ENCODE measurements at regions not wholly inside any gene's neighbourhood (a gene's known extent, or its start where the extent isn't known, plus 50 kb on each side); places are given as distances from the start of the nearest gene placed in this dataset.
A peak's percentile ranks its signal among the peaks of the same experiment; 100 is the strongest.

DNA sequence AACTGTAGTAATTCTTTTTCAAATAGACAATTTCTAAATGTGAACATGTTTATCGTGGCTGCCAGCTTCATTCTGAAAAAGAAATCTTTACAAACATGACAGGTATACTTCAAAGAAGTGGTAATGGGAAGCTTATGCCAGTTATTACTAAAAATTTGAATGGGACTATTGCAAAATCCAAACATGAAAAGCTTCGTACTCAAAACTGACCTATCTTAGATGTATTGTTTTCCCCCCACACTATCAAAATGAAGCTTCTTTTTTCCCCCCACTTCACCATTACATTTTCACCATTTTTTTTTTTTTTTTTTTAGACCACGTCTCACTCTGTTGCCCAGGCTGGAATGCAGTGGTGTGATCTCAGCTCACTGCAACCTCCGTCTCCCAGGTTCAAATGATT, 50.4 kb upstream of the SERTAD2 start:
- no peak for DNase-seq (ENCODE audit: low read depth)

GRCh38 chr2:64704996-64705395, 51.3 kb upstream of the SERTAD2 start:
- no peak for DNase-seq (ENCODE audit: low read depth)

DNA sequence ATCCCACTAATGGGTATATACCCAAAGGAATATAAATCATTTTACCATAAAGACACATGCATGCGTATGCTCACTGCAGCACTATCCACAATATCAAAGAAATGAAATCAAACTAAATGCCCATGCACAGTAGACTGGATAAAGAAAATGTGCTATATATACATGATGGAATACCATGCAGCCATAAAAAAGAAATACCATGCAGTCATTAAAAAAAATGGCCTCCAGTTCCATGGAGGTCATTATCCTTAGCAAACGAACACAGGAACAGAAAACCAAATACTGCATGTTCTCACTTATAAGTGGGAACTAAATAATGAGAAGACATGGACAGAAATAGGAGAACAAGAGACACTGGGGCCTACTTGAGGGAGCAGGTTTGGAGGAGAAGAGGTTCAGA, 53.6 kb upstream of the SERTAD2 start:
- DNase-seq (ENCODE audit: low read depth), result no peak

GRCh38 chr2:64708829-64709228, 55.1 kb upstream of the SERTAD2 start:
- no peak for DNase-seq (ENCODE audit: low read depth)

DNA sequence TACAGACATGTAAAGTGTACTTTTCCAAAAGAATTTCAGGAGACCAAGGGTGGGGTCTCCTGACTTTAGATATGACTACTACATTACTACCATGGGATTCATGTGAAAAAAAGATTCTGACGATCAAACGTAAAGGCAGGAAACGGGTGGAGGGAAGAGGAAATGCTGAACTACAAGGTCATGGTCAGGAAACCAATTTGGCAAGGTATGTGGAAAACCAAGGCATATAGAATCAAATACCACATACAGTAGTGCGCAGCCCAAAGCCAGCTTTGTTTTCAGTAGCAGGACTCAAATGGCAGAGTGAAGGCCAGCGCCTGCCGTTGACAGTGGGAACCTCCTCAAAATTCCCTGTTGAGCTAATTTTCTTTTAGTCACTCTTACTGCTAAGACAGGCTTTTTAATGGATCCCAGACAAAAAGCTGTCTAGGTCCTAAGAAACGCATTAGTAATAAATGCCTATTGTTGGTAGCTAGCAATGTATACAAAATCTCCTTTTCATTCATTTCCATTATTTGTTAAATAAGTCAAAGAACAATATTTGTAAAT, 57.6 kb upstream of the SERTAD2 start:
- DNase-seq (ENCODE audit: low read depth), result no peak

DNA sequence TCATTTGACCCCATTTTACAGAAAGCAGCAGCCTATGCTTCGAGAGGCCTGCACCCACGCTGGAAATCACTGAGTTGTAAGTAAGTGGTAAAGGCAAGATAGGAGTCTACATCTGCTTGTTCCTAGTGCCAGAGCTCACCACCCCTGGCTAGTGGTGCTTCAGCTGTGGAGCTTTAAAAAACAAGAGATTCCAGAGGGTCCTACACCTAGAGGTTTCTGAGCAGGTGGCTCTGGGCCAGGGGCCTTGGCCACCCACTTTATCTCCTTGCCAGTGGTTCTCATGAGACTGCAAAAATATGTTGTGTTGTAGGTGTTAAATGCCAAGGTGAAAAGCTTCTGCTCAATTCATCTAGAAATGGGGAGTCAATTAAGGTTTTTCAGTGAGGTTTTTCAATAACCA, 60.0 kb upstream of the SERTAD2 start:
- no peak for DNase-seq (ENCODE audit: low read depth)

- DNase-seq (ENCODE audit: low read depth), result no peak
Measured at GRCh38 chr2:64716569-64716968, 62.9 kb upstream of the SERTAD2 start.

GRCh38 chr2:64718250-64718885, 64.7 kb upstream of the SERTAD2 start:
- DNase-seq (ENCODE audit: low read depth), result no peak

DNA sequence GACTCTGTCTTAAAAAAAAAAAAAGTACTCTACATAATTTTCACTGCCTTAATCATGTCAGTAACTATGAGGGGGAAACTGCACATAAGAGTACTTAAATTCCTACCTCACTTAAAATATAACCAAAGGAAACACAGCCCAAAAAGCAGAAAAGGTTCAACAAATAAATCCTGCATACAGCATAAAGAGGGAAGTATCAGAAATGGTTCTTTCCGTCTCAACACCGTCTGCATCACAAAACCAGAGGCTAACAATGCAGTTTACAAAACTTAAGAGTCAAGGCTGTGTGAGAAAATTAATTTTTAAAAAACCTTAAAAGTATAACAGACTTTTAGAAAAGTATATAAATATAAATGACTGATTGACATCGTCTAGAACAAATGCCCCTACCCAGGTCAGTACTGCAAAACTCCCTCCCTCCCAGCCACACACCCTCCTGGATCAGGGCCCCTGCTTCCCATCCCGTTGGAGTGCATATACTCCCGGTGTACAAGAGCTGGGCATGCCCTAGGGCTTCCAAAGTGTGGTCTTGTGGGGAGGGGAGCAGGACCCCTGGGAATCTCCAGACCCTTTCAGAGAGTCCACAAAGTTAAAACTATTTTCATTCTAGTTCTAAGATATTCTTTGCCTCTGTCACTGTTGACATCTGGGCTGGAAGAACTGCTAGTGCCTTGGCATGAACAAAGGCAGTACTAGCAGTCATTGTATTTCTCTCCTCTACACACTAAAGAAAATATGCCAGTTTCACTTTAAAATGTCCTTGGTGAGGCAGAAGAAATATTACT, 67.0 kb upstream of the SERTAD2 start:
- DNase-seq (ENCODE audit: low read depth), result no peak

DNA sequence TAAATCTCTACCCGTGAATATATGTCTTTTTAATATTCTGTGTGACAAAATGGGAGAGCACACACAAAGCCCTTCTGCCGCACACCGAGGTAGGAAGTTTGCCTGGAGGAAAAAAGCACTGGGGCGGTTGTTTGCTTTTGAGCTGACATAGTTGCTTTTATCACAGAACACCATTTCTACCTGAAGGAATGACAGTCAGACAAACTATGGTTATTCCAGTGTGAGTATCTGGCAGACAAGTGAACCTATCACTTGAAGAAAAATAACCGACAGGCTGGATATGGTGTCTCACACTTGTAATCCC, 67.6 kb upstream of the SERTAD2 start:
- DNase-seq (ENCODE audit: low read depth), result no peak

DNA sequence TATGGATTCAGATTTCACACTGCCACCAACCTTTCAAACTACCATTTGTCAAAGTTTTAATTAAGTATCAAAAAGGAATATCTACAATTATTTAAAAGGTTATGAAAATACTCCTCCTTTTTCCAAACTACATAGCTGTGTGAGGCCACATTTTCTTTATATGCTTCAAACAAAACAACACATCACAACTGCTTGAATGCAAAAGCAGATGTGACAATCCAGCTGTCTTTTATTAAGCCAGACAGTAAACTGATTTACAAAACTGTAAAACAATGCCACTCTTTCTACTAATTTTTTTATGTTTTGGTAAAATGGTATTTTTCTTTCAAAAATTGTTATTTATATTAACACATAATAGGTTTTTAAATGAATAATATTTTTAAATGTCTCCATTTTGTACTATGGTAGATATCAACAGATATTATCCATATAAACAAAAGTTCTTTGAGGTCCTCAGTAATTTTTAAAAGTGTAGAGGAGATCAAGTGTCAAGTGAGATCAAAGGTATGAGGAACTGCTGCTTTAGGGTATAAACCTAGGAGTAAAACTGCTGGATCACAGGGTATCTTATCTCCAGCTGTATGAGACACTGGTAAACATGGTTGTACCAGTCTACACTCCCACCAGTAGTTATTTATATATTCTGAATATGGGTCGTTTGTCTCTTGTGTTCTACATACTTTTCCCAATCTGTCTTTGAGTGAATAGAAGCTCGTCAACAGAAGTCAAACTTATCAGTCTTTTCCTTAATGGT, 68.8 kb upstream of the SERTAD2 start:
- DNase-seq (ENCODE audit: low read depth), result peak; percentile 80

- no peak for DNase-seq (ENCODE audit: low read depth)
Measured at GRCh38 chr2:64727013-64727767, 73.5 kb upstream of the SERTAD2 start.

DNA sequence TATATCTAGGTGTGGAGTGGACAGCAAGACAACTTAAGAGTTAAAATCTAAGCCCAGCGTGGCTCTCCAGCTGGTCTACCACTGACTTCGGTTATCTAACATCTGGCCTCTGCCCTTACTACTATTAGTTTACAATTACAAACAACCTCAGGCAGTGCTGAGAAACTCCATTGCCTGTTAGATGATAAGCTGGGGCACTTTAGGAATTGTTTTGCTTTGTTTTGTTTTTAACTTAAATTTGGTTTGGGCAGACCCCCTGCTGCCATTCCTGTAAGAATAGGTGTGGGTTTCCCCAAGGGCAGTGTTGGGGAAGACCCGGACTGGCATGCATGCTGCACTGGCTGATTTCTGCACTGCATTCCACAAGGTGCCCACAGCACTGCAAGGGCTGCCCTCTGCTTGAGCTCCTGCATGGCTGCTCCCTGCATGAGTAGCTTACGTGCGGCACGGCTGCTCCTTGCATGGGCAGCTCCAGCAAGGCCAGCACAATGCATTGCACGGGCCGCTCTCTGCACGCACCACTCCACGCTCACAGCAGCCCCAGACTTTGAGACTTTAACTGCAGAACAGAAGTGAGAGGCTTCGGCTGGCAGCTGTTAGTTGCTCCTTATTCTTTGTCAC, 74.2 kb upstream of the SERTAD2 start:
- DNase-seq (ENCODE audit: low read depth), result no peak

DNA sequence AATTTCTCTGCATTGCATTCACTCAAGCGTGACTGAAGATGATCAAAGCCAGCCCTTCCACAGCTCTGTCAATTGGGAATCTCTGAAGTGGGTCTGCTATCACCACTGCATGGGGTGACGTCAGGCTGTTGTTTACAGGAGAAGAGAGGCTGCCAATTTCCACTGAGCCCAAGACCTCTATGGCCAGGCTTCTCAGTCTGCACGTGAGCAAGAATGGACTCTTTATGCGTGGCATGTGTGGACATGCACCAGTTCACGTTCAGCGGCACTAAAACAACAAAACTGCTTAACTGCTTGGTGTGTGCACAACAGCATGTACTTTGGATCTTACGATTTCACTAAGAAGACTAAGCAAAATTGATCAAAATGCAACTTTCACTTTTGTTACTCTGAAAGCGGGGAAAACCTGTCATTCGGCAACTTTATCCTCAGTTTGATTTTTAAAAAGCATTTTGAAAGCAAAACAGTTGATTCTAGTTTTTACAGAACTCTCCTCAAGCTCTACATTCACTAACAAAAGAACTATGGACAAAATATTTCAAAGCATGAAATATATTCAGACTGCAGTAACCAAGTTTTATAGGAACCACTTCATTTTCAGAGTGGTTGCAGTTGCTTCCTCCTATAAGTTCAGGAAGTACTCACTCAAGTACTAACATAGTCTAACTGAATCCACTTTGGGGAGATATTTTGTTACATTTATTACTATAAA, 77.0 kb upstream of the SERTAD2 start:
- peak; percentile 71 for DNase-seq (ENCODE audit: low read depth)

DNA sequence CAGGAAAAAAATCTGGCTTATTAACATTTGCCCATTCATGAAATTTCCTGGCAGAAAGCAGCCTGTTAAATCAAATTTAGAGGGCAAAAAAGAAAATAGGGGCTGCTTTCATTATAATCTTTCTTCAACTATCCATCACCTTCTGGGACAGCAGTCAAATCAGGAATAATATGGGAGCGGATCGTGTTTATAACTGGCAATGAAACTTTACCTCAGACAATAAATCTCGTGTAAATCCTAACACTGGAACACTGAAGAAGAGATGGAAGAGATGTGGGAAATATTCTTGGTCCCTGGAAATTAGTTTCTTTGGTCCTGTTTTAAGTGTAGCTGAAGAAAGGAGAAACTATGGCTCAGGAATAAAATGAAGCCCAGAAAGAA, 77.5 kb upstream of the SERTAD2 start:
- no peak for DNase-seq (ENCODE audit: low read depth)

DNA sequence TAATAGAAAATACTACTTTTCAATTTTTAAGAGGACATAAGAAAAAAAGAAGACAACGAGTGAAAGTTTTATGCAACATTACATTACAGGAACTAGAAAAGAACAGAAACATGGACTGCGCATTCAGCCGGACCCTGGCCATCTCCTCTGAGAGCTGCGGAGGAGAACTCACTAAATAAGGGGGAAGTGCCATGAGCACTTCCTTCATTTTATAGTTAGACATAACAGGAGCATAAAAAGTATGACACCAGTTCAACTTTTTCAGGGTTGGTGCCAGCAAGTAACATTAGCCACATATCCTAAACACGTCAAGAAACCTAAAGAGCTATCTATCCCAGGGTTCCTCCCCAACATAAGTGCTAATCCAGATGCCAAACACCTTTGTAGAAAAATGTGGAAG, 78.0 kb upstream of the SERTAD2 start:
- DNase-seq (ENCODE audit: low read depth), result no peak

GRCh38 chr2:64732146-64732545, 78.4 kb upstream of the SERTAD2 start:
- DNase-seq (ENCODE audit: low read depth), result no peak

- DNase-seq (ENCODE audit: low read depth), result no peak
Measured at GRCh38 chr2:64735504-64735903, 81.8 kb upstream of the SERTAD2 start.

- peak; percentile 76 for DNase-seq (ENCODE audit: low read depth)
Measured at GRCh38 chr2:64737547-64737946, 83.8 kb upstream of the SERTAD2 start.

GRCh38 chr2:64738026-64738425, 84.3 kb upstream of the SERTAD2 start:
- no peak for DNase-seq (ENCODE audit: low read depth)

- no peak for DNase-seq (ENCODE audit: low read depth)
Measured at GRCh38 chr2:64742678-64743077, 89.0 kb upstream of the SERTAD2 start.
